ENCODE measurements at regions not wholly inside any gene's neighbourhood (a gene's known extent, or its start where the extent isn't known, plus 50 kb on each side); places are given as distances from the start of the nearest gene placed in this dataset.

GRCh38 chr2:375956-376307 lies 88.0 kb upstream of the ALKAL2 start:
- Histone ChIP-seq H3K4me3 (ENCODE audit: low read depth in 1 of 2, low read length in 2 of 2) (no peak overlapping the region), H3K4me2 (ENCODE audit: insufficient read depth, low read length) (no peak overlapping the region), H2AFZ (ENCODE audit: low read depth, low read length) (no peak overlapping the region), H3K27me3 (ENCODE audit: insufficient read depth, low read length, poor library complexity) (no peaks in the 10 kb centered on the region), H3K36me3 (ENCODE audit: insufficient read depth, low read length) (no peaks in the 10 kb centered on the region), H3K4me1 (ENCODE audit: insufficient read depth, low read length) (no peaks in the 10 kb centered on the region), H4K20me1 (ENCODE audit: insufficient read depth, low read length) (no peaks in the 10 kb centered on the region), H3K9me3 (ENCODE audit: insufficient read depth, low read length, severe bottlenecking) (no peaks in the 10 kb centered on the region), H3K9ac (ENCODE audit: low read depth, low read length) (no peak overlapping the region), H3K27ac (ENCODE audit: low read length) (no peak overlapping the region), H3K79me2 (ENCODE audit: insufficient read depth, low read length) (no peaks in the 10 kb centered on the region)
- no peak for TF ChIP-seq CTCF (IDR thresholded peaks at IDR 0.05; ENCODE audit: borderline replicate concordance, extremely low read depth, low read length, poor library complexity, severe bottlenecking)
- TF ChIP-seq EZH2 (IDR thresholded peaks at IDR 0.05; ENCODE audit: borderline replicate concordance, low read depth, low read length, severe bottlenecking), result no peak
- ATAC-seq (ENCODE audit: insufficient read depth, low read depth) (no peak), DNase-seq (no peak)

- Histone ChIP-seq H3K79me2 (ENCODE audit: insufficient read depth, low read length) (no peaks in the 10 kb centered on the region), H3K9me3 (ENCODE audit: insufficient read depth, low read length, severe bottlenecking) (no peaks in the 10 kb centered on the region), H3K9ac (ENCODE audit: low read depth, low read length) (no peak overlapping the region), H3K27ac (ENCODE audit: low read length) (no peak overlapping the region), H3K4me3 (ENCODE audit: low read depth in 1 of 2, low read length in 2 of 2) (no peak overlapping the region), H4K20me1 (ENCODE audit: insufficient read depth, low read length) (no peaks in the 10 kb centered on the region), H2AFZ (ENCODE audit: low read depth, low read length) (no peak overlapping the region), H3K27me3 (ENCODE audit: insufficient read depth, low read length, poor library complexity) (no peaks in the 10 kb centered on the region), H3K36me3 (ENCODE audit: insufficient read depth, low read length) (no peaks in the 10 kb centered on the region), H3K4me2 (ENCODE audit: insufficient read depth, low read length) (no peak overlapping the region), H3K4me1 (ENCODE audit: insufficient read depth, low read length) (no peaks in the 10 kb centered on the region)
- ATAC-seq (ENCODE audit: insufficient read depth, low read depth) (no peak), DNase-seq (no peak)
- TF ChIP-seq EZH2 (IDR thresholded peaks at IDR 0.05; ENCODE audit: borderline replicate concordance, low read depth, low read length, severe bottlenecking) (no peak), CTCF (IDR thresholded peaks at IDR 0.05; ENCODE audit: borderline replicate concordance, extremely low read depth, low read length, poor library complexity, severe bottlenecking) (no peak)
Measured at GRCh38 chr2:375270-375955, 87.5 kb upstream of the ALKAL2 start.

GRCh38 chr2:368386-368785 lies 80.5 kb upstream of the ALKAL2 start:
- no peaks in the 10 kb centered on the region for H4K20me1 ChIP-seq (ENCODE audit: insufficient read depth, low read length)
- ATAC-seq (ENCODE audit: insufficient read depth, low read depth), result no peak
- no peak for TF ChIP-seq CTCF (IDR thresholded peaks at IDR 0.05; ENCODE audit: borderline replicate concordance, extremely low read depth, low read length, poor library complexity, severe bottlenecking)
- no peak for TF ChIP-seq EZH2 (IDR thresholded peaks at IDR 0.05; ENCODE audit: borderline replicate concordance, low read depth, low read length, severe bottlenecking)
- no peaks in the 10 kb centered on the region for H3K9me3 ChIP-seq (ENCODE audit: insufficient read depth, low read length, severe bottlenecking)
- no peaks in the 10 kb centered on the region; the same call in 1 of the 2 replicates for H3K4me1 ChIP-seq (ENCODE audit: insufficient read depth, low read length)
- H3K27ac ChIP-seq (ENCODE audit: low read length), result no peak overlapping the region
- H3K4me2 ChIP-seq (ENCODE audit: insufficient read depth, low read length), result no peak overlapping the region
- no peak overlapping the region for H3K4me3 ChIP-seq (ENCODE audit: low read depth in 1 of 2, low read length in 2 of 2)
- H3K9ac ChIP-seq (ENCODE audit: low read depth, low read length), result no peak overlapping the region
- no peak overlapping the region for H2AFZ ChIP-seq (ENCODE audit: low read depth, low read length)
- no peak for DNase-seq
- no peaks in the 10 kb centered on the region for H3K27me3 ChIP-seq (ENCODE audit: insufficient read depth, low read length, poor library complexity)
- H3K79me2 ChIP-seq (ENCODE audit: insufficient read depth, low read length), result no peaks in the 10 kb centered on the region
- no peaks in the 10 kb centered on the region for H3K36me3 ChIP-seq (ENCODE audit: insufficient read depth, low read length)
